HL-60 (cell line): ENCODE measurements at regions not wholly inside any gene's neighbourhood (a gene's known extent, or its start where the extent isn't known, plus 50 kb on each side); places are given as distances from the start of the nearest gene placed in this dataset.
A peak's percentile ranks its signal among the peaks of the same experiment; 100 is the strongest.

Source experiments
- DNase-seq, 2 experiments: peaks; one replicate each; pipeline ENCODE4 v3.0.0-alpha.2; 2010 to 2020; ENCODE audit warnings: low read depth in 1 of 2, low spot score in 1 of 2
- H3K27ac ChIP-seq: fragments of 250-450 bp; sonication (Bioruptor Pico); replicated peaks from 2 replicates; pipeline ENCODE4 v1.5.1; 2020; ENCODE audit warnings: mild to moderate bottlenecking, moderate library complexity
- H3K27me3 ChIP-seq: fragments of 250-450 bp; sonication (Bioruptor Pico); 2 replicates; pipeline ENCODE4 v1.5.1; 2021; ENCODE audit warnings: mild to moderate bottlenecking, moderate library complexity; ENCODE audit not compliant: insufficient read depth, poor library complexity, severe bottlenecking
- H3K4me3 ChIP-seq: replicated peaks from 2 replicates; pipeline ENCODE4 v1.5.1; 2011; ENCODE audit warnings: mild to moderate bottlenecking, control low read depth, low read length; ENCODE audit not compliant: insufficient read depth
- GABPA ChIP-seq: IDR thresholded peaks from 2 replicates; pipeline ENCODE4 v1.6.1; 2012; ENCODE audit warnings: low read depth
- POLR2AphosphoS5 ChIP-seq: IDR thresholded peaks from 2 replicates; pipeline ENCODE4 v1.6.1; 2012; ENCODE audit warnings: low read depth
- SPI1 ChIP-seq: IDR thresholded peaks from 2 replicates; pipeline ENCODE4 v1.6.1; 2012; ENCODE audit warnings: low read depth, mild to moderate bottlenecking, borderline replicate concordance
- TF ChIP-seq, protein P1 (sequence below): IDR thresholded peaks from 2 replicates; pipeline ENCODE4 v1.6.1; 2012; ENCODE audit warnings: low read depth; ENCODE audit not compliant: insufficient replicate concordance
- TF ChIP-seq, protein P2 (sequence below): IDR thresholded peaks from one replicate; pipeline ENCODE4 v1.5.1; 2011; ENCODE audit warnings: low read length, control low read depth, inconsistent platforms; ENCODE audit not compliant: insufficient read depth

DNA sequence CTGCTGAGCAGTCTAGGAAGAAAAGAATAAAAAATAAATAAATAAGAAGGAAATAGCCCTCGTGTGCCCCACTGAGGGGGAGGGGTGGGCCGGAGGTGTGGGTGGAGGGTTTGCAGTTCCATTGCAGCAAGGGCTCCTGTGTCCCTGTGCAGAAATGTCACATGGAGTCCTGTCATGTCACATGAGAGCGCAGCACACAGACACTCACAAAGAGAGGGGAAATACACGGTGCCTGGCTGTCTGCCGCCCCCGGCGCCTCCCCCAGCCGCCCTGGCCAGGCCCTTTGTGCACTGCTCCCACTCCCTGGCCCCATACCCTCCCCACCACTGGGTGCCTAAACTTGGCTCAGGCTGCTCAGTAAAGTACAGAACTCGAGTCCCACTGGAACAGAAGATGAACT, 55.6 kb upstream of the SPTLC1 start:
- no peak for DNase-seq
- H3K27me3 ChIP-seq, result no peaks in the 10 kb centered on the region
- H3K27ac ChIP-seq, result no peak overlapping the region
- TF ChIP-seq, protein P1, sequence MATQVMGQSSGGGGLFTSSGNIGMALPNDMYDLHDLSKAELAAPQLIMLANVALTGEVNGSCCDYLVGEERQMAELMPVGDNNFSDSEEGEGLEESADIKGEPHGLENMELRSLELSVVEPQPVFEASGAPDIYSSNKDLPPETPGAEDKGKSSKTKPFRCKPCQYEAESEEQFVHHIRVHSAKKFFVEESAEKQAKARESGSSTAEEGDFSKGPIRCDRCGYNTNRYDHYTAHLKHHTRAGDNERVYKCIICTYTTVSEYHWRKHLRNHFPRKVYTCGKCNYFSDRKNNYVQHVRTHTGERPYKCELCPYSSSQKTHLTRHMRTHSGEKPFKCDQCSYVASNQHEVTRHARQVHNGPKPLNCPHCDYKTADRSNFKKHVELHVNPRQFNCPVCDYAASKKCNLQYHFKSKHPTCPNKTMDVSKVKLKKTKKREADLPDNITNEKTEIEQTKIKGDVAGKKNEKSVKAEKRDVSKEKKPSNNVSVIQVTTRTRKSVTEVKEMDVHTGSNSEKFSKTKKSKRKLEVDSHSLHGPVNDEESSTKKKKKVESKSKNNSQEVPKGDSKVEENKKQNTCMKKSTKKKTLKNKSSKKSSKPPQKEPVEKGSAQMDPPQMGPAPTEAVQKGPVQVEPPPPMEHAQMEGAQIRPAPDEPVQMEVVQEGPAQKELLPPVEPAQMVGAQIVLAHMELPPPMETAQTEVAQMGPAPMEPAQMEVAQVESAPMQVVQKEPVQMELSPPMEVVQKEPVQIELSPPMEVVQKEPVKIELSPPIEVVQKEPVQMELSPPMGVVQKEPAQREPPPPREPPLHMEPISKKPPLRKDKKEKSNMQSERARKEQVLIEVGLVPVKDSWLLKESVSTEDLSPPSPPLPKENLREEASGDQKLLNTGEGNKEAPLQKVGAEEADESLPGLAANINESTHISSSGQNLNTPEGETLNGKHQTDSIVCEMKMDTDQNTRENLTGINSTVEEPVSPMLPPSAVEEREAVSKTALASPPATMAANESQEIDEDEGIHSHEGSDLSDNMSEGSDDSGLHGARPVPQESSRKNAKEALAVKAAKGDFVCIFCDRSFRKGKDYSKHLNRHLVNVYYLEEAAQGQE, result no peak
- TF ChIP-seq POLR2AphosphoS5, result no peak
- H3K4me3 ChIP-seq, result no peak overlapping the region

DNA sequence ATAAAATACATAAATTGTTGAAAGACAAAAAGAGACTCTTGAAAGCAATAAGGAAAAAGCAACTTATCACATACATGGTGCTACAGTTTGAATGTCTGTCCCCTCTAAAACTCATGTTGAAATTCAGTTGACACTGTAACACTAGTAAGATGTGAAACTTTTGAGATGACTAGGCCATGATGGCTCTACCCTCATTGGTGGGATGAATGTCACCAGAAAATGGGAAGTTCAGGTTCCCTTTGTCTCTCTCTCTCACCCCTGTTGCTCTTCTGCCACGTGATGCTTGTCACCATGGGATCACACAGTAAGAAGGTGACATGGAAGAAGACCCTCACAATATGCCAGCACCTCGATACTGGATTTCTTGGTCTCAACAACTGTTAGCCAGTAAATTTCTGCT, 50.3 kb upstream of the SPTLC1 start:
- TF ChIP-seq GABPA, result no peak
- no peak for TF ChIP-seq POLR2AphosphoS5
- no peak for TF ChIP-seq SPI1
- TF ChIP-seq, protein P2, sequence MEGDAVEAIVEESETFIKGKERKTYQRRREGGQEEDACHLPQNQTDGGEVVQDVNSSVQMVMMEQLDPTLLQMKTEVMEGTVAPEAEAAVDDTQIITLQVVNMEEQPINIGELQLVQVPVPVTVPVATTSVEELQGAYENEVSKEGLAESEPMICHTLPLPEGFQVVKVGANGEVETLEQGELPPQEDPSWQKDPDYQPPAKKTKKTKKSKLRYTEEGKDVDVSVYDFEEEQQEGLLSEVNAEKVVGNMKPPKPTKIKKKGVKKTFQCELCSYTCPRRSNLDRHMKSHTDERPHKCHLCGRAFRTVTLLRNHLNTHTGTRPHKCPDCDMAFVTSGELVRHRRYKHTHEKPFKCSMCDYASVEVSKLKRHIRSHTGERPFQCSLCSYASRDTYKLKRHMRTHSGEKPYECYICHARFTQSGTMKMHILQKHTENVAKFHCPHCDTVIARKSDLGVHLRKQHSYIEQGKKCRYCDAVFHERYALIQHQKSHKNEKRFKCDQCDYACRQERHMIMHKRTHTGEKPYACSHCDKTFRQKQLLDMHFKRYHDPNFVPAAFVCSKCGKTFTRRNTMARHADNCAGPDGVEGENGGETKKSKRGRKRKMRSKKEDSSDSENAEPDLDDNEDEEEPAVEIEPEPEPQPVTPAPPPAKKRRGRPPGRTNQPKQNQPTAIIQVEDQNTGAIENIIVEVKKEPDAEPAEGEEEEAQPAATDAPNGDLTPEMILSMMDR, result no peak
- TF ChIP-seq, protein P1, result no peak
- Histone ChIP-seq H3K4me3 (no peak overlapping the region), H3K27me3 (no peaks in the 10 kb centered on the region), H3K27ac (no peak overlapping the region)
- peak in 1 of 2 experiments; percentile 34 for DNase-seq
